Brain microvascular endothelial cell (primary cell): ENCODE measurements at regions not wholly inside any gene's neighbourhood (a gene's known extent, or its start where the extent isn't known, plus 50 kb on each side); places are given as distances from the start of the nearest gene placed in this dataset.

Source experiments
- DNase-seq: peaks from one replicate; pipeline ENCODE4 v3.0.0-alpha.2; 2020
- H3K27ac ChIP-seq: fragments of 250-450 bp; sonication (Bioruptor Pico); 2 replicates; pipeline ENCODE4 v1.5.1; 2020; ENCODE audit warnings: mild to moderate bottlenecking, moderate library complexity
- H3K27me3 ChIP-seq: fragments of 250-450 bp; sonication (Bioruptor Pico); replicated peaks from 2 replicates; pipeline ENCODE4 v1.5.1; 2020; ENCODE audit warnings: mild to moderate bottlenecking
- H3K36me3 ChIP-seq: fragments of 250-450 bp; sonication (Bioruptor Pico); replicated peaks from 2 replicates; pipeline ENCODE4 v1.5.1; 2020; ENCODE audit warnings: mild to moderate bottlenecking
- H3K4me3 ChIP-seq: 2 replicates; pipeline ENCODE4 v1.5.1; 2011; ENCODE audit warnings: low read depth, mild to moderate bottlenecking, control low read depth, low read length, moderate library complexity
- in situ Hi-C: cut with HindIII; loops from 2 replicates; pipeline ENCODE4 v1.10.0; 2017; ENCODE audit warnings: low sequenced_read_pairs, low pct_ligation_motif_present
- TF ChIP-seq, protein P1 (sequence below): IDR thresholded peaks from 2 replicates; pipeline ENCODE4 v1.5.1; 2011; ENCODE audit warnings: low read depth, mild to moderate bottlenecking, moderate library complexity, low read length, control low read depth, inconsistent platforms; ENCODE audit errors: missing control alignments

DNA sequence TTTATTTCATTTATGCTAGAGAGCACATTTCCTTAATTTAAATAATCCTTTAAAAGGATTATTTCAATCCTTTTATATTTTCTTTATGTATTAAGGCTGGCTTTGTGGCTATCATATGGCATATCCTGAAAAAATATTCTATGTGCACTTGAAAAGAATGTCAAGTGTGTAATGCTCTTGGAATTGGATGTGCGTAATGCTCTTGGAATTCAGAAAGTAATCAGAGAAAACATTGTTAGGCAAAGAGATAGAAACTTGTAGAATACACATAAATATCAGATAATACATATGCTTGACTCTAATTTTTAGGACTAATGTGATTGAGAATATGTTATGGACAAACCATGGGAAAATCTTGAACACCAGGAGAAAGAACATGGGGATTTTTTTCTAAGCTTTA lies 197.5 kb upstream of the COL3A1 start:
- H3K27ac ChIP-seq: peak overlapping the region; percentile 50
- peak; percentile 62 for DNase-seq
- H3K36me3 ChIP-seq: no peaks in the 10 kb centered on the region
- in situ Hi-C loops: no loop called here
- no peak overlapping the region for H3K4me3 ChIP-seq
- TF ChIP-seq, protein P1, sequence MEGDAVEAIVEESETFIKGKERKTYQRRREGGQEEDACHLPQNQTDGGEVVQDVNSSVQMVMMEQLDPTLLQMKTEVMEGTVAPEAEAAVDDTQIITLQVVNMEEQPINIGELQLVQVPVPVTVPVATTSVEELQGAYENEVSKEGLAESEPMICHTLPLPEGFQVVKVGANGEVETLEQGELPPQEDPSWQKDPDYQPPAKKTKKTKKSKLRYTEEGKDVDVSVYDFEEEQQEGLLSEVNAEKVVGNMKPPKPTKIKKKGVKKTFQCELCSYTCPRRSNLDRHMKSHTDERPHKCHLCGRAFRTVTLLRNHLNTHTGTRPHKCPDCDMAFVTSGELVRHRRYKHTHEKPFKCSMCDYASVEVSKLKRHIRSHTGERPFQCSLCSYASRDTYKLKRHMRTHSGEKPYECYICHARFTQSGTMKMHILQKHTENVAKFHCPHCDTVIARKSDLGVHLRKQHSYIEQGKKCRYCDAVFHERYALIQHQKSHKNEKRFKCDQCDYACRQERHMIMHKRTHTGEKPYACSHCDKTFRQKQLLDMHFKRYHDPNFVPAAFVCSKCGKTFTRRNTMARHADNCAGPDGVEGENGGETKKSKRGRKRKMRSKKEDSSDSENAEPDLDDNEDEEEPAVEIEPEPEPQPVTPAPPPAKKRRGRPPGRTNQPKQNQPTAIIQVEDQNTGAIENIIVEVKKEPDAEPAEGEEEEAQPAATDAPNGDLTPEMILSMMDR: no peak
- H3K27me3 ChIP-seq: no peaks in the 10 kb centered on the region

DNA sequence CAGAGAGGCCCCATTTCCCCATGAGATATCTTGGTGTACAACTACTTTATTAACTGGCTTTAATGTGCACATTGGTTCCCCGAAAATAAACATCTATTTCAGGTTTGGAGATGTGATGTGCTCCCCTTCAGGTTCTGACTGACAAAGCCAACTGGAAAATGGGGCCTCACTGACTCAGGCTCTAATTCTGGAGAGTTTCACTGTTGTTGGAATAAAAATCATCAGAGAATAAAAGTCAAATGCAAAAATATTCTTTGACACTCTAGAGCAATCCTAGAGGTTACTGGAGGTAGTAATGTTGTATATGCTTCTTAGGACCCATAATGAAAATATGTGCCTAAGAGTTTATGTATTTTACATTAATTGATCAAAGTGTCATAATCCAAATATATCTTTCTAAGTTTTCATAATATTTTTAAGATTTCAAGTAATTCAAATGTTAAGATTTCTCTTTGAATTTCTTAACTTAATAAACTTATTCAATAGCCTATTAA lies 189.9 kb upstream of the COL3A1 start:
- Histone ChIP-seq H3K36me3 (no peaks in the 10 kb centered on the region), H3K4me3 (no peak overlapping the region), H3K27me3 (no peaks in the 10 kb centered on the region), H3K27ac (peak overlapping the region; percentile 76)
- peak; percentile 22 for DNase-seq
- TF ChIP-seq, protein P1: no peak
- in situ Hi-C loops: no loop called here

DNA sequence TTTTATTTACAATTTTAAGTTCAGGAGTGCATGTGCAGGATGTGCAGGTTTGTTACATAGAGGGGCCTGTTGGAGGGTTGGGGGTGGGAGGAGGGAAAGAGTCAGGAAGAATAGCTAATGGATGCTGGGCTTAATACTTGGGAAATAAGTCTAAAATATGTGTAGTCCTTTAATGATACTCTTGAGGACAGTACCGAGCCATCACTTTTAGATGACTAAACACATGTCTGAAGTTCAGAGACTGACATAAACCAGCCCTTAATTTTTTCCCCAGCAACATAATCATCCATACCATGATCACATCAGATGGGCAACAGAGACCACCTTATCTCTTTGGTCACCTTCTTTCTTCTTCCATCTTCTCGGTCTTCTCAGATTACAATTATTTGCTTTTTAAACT lies 189.1 kb upstream of the COL3A1 start:
- TF ChIP-seq, protein P1: no peak
- Histone ChIP-seq H3K36me3 (no peaks in the 10 kb centered on the region), H3K4me3 (no peak overlapping the region), H3K27me3 (no peaks in the 10 kb centered on the region), H3K27ac (no peak overlapping the region)
- in situ Hi-C loops: no loop called here
- no peak for DNase-seq

DNA sequence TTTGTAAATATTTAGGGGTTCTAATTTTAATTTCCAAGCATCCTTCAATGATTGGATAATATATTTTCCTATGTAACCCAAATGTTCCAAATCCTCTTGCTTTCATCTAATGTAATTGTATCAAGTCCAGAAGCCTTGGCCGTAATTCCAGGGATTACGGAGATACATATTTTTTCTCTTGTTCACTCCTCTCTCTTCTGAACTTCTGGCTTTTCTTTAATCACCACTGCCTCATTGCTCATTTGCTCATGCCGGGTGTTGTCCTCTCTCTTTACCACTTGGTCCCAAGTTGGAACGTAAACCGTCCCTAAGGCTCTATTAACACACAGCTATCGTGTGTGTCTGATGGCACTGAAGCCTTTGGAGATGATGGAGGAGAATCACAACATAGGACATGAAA lies 188.7 kb upstream of the COL3A1 start:
- no peak for DNase-seq
- in situ Hi-C loops: no loop called here
- H3K36me3 ChIP-seq: no peaks in the 10 kb centered on the region
- TF ChIP-seq, protein P1: no peak
- no peaks in the 10 kb centered on the region for H3K27me3 ChIP-seq
- no peak overlapping the region for H3K4me3 ChIP-seq
- peak overlapping the region; percentile 95 for H3K27ac ChIP-seq

GRCh38 chr2:188786368-188786841 lies 187.8 kb upstream of the COL3A1 start:
- TF ChIP-seq, protein P1: no peak
- Histone ChIP-seq H3K36me3 (no peaks in the 10 kb centered on the region), H3K4me3 (no peak overlapping the region), H3K27me3 (no peaks in the 10 kb centered on the region), H3K27ac (peak overlapping the region; percentile 95)
- peak; percentile 82 for DNase-seq
- in situ Hi-C loops: no loop called here

- in situ Hi-C loops: no loop called here
- Histone ChIP-seq H3K36me3 (no peaks in the 10 kb centered on the region), H3K27me3 (no peaks in the 10 kb centered on the region), H3K27ac (peak overlapping the region; percentile 95), H3K4me3 (no peak overlapping the region)
- peak; percentile 56 for DNase-seq
- TF ChIP-seq, protein P1: no peak
These were observed 187.0 kb upstream of the COL3A1 start for GRCh38 chr2:188787021-188787657.
